Gastrocnemius medialis (tissue), 4 donors: ENCODE measurements at regions not wholly inside any gene's neighbourhood (a gene's known extent, or its start where the extent isn't known, plus 50 kb on each side); places are given as distances from the start of the nearest gene placed in this dataset.

Experiments used
- CTCF ChIP-seq, 5 experiments: fragments of 450-650 bp in 3 of 5; fragments of 200-600 bp in 2 of 5; sonication (generic) in 2 of 5; IDR thresholded peaks in 4 of 5; conservative IDR thresholded peaks in 1 of 5; 1 replicate in 4 of 5; 2 replicates in 1 of 5; pipeline ENCODE4 v1.5.1; 2016 to 2019; ENCODE audit warnings: antibody characterized with exemption in 5 of 5, mild to moderate bottlenecking in 3 of 5, moderate library complexity in 3 of 5
- POLR2A ChIP-seq, 2 donors: fragments of 450-650 bp; IDR thresholded peaks; one replicate each; pipeline ENCODE4 v1.6.1; 2017; ENCODE audit warnings: antibody characterized with exemption in 2 of 2, mild to moderate bottlenecking in 2 of 2, moderate library complexity in 2 of 2

GRCh38 chr22:49212466-49212865 is 615.2 kb downstream of the BRD1 start:
- TF ChIP-seq POLR2A (IDR thresholded peaks at IDR 0.05) (no peak), CTCF (IDR thresholded peaks at IDR 0.05 in 4 of 5, conservative IDR thresholded peaks at IDR 0.05 in 1 of 5) (no peak)
